ENCODE measurements at regions not wholly inside any gene's neighbourhood (a gene's known extent, or its start where the extent isn't known, plus 50 kb on each side); places are given as distances from the start of the nearest gene placed in this dataset.

GRCh38 chrX:40285876-40286275 is 188.1 kb upstream of the BCOR start:
- no peak for FAIRE-seq
- no peak for DNase-seq (ENCODE audit: low spot score in 2 of 2)

- FAIRE-seq: no peak
- no peak for DNase-seq (ENCODE audit: low spot score in 2 of 2)
These were observed 187.1 kb upstream of the BCOR start for GRCh38 chrX:40284852-40285251.

GRCh38 chrX:40283981-40284380 is 186.2 kb upstream of the BCOR start:
- FAIRE-seq: no peak

GRCh38 chrX:40282946-40283660 is 185.3 kb upstream of the BCOR start:
- no peak for DNase-seq (ENCODE audit: low spot score in 2 of 2)
- no peak for FAIRE-seq

More at GRCh38 chrX:40283981-40284380, 186.2 kb upstream of the BCOR start:
- DNase-seq (ENCODE audit: low spot score in 2 of 2): no peak

GRCh38 chrX:40282348-40282747 is 184.6 kb upstream of the BCOR start:
- DNase-seq (ENCODE audit: low spot score in 2 of 2): no peak

GRCh38 chrX:40281336-40282005 is 183.7 kb upstream of the BCOR start:
- no peak for DNase-seq (ENCODE audit: low spot score in 2 of 2)
- no peak for FAIRE-seq

More at GRCh38 chrX:40282348-40282747, 184.6 kb upstream of the BCOR start:
- FAIRE-seq: no peak

GRCh38 chrX:40279762-40280161 is 182.0 kb upstream of the BCOR start:
- FAIRE-seq (no peak), DNase-seq (ENCODE audit: low spot score in 2 of 2) (no peak)

GRCh38 chrX:40279091-40279430 is 181.3 kb upstream of the BCOR start:
- FAIRE-seq: no peak
- no peak for DNase-seq (ENCODE audit: low spot score in 2 of 2)

GRCh38 chrX:40278340-40279090 is 180.8 kb upstream of the BCOR start:
- no peak for DNase-seq (ENCODE audit: low spot score in 2 of 2)

GRCh38 chrX:40277672-40278071 is 179.9 kb upstream of the BCOR start:
- FAIRE-seq (no peak), DNase-seq (ENCODE audit: low spot score in 2 of 2) (no peak)

More at GRCh38 chrX:40278340-40279090, 180.8 kb upstream of the BCOR start:
- no peak for FAIRE-seq

- no peak for FAIRE-seq
- peak in 1 of 2 donors; percentile 24 for DNase-seq (ENCODE audit: low spot score in 2 of 2)
These were observed 175.7 kb upstream of the BCOR start for GRCh38 chrX:40273356-40274050.

GRCh38 chrX:40272776-40273175 is 175.0 kb upstream of the BCOR start:
- DNase-seq (ENCODE audit: low spot score in 2 of 2) (no peak), FAIRE-seq (no peak)

GRCh38 chrX:40272141-40272540 is 174.4 kb upstream of the BCOR start:
- DNase-seq (ENCODE audit: low spot score in 2 of 2): no peak
- no peak for FAIRE-seq

GRCh38 chrX:40268188-40268520 is 170.4 kb upstream of the BCOR start:
- FAIRE-seq (no peak), DNase-seq (ENCODE audit: low spot score in 2 of 2) (no peak)

GRCh38 chrX:40267334-40268187 is 169.8 kb upstream of the BCOR start:
- FAIRE-seq (no peak), DNase-seq (ENCODE audit: low spot score in 2 of 2) (peak in 1 of 2 donors; percentile 42)

GRCh38 chrX:40266490-40267333 is 169.0 kb upstream of the BCOR start:
- FAIRE-seq: no peak
- peak; percentile 51 to 76 for DNase-seq (ENCODE audit: low spot score in 2 of 2)

GRCh38 chrX:40265936-40266335 is 168.2 kb upstream of the BCOR start:
- no peak for FAIRE-seq

GRCh38 chrX:40263014-40263560 is 165.3 kb upstream of the BCOR start:
- DNase-seq (ENCODE audit: low spot score in 2 of 2): no peak
- no peak for FAIRE-seq

More at GRCh38 chrX:40265936-40266335, 168.2 kb upstream of the BCOR start:
- no peak for DNase-seq (ENCODE audit: low spot score in 2 of 2)
